OCI-LY7 (cell line): ENCODE measurements at regions not wholly inside any gene's neighbourhood (a gene's known extent, or its start where the extent isn't known, plus 50 kb on each side); places are given as distances from the start of the nearest gene placed in this dataset.
"Not testable (repeated sequence)": the region's sequence is repeated elsewhere in the genome, so short reads cannot be mapped to it uniquely, and the experiment has no call there.

Experiments used
- EZH2phosphoT487 ChIP-seq: fragments of 200-600 bp; sonication (generic); IDR thresholded peaks from 2 replicates; pipeline ENCODE4 v1.6.1; 2018; ENCODE audit warnings: low read depth, borderline replicate concordance, mild to moderate bottlenecking, mixed run types, antibody characterized with exemption, low read length, moderate library complexity, mixed read lengths
- TF ChIP-seq, protein P1 (sequence below): fragments of 200-600 bp; sonication (generic); conservative IDR thresholded peaks from 2 replicates; pipeline ENCODE4 v1.5.1; 2014; ENCODE audit warnings: mild to moderate bottlenecking, antibody characterized with exemption, low read length, moderate library complexity, mixed read lengths

DNA sequence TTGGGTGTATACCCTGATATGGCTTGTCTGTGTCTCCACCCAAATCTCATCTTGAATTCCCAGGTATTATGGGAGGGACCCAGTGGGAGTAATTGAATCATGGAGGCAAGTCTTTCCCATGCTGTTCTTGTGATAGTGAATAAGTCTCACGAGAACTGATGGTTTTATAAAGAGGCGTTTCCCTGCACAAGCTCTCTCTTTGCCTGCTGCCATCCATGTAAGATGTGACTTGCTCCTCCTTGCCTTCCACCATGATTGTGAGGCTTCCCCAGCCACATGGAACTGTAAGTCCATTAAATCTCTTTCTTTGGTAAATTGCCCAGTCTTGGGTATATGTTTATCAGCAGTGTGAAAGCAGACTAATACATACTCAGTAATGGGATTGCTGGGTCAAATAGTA lies 96.4 kb downstream of the UTRN start:
- TF ChIP-seq, protein P1, sequence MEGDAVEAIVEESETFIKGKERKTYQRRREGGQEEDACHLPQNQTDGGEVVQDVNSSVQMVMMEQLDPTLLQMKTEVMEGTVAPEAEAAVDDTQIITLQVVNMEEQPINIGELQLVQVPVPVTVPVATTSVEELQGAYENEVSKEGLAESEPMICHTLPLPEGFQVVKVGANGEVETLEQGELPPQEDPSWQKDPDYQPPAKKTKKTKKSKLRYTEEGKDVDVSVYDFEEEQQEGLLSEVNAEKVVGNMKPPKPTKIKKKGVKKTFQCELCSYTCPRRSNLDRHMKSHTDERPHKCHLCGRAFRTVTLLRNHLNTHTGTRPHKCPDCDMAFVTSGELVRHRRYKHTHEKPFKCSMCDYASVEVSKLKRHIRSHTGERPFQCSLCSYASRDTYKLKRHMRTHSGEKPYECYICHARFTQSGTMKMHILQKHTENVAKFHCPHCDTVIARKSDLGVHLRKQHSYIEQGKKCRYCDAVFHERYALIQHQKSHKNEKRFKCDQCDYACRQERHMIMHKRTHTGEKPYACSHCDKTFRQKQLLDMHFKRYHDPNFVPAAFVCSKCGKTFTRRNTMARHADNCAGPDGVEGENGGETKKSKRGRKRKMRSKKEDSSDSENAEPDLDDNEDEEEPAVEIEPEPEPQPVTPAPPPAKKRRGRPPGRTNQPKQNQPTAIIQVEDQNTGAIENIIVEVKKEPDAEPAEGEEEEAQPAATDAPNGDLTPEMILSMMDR = not testable (repeated sequence)
- TF ChIP-seq EZH2phosphoT487 = not testable (repeated sequence)
